NCI-H1694 (cell line): ENCODE measurements at regions not wholly inside any gene's neighbourhood (a gene's known extent, or its start where the extent isn't known, plus 50 kb on each side); places are given as distances from the start of the nearest gene placed in this dataset.
A peak's percentile ranks its signal among the peaks of the same experiment; 100 is the strongest.

Experiments
- DNase-seq: peaks from one replicate; lab custom pipeline; 2025; lab: John Stamatoyannopoulos, UW

DNA sequence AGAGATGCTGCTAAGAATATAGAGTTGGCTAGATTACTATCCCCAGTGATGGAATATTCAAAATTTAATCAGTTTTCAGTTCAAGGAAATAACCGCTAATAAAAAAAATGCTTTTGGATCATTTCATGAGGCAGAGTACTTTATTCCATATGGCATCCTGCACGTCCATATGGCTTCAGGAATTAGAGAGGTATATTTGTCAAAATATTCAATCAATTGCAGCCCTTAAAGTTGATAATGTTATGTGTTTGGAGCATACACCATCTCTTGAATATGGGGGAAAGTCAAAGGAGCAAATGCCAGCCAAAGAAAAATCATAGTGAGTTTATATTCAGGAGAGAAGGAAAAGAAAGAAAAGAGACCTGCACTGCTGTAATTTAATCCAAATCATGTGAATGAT is 266.4 kb downstream of the TMEM182 start:
- peak; percentile 21 for DNase-seq
